ENCODE measurements at regions not wholly inside any gene's neighbourhood (a gene's known extent, or its start where the extent isn't known, plus 50 kb on each side); places are given as distances from the start of the nearest gene placed in this dataset.

DNA sequence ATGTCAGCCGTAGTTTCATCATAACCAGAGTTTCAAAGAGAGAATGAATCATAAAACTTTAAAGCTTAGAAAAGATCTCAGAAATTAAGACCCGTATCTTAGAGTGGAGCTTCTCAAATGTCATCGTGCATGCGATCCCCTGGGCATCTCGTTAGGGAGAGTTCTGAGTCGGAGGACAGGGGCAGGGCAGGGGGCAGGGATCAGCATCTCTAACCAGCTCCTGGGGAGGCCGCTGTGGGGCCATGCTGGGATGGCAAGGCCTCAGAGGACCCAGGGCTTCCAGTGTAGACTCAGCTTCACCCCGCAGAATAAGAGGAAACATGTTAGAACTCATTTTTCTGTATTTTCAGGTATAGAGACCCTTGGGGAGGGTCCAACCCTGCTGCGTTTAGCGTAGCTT is 72.0 kb upstream of the AFDN start:
- WGBS (ENCODE audit: low lambda C conversion rate, missing lambda C conversion rate), result 77% methylated on average over 10 of the region's 10 CpGs
- H3K4me2 ChIP-seq, result no peak overlapping the region
- H3K9me2 ChIP-seq (replicated peaks; ENCODE audit: insufficient read depth), result no peaks in the 10 kb centered on the region
- no peak for TF ChIP-seq CTCF (IDR thresholded peaks at IDR 0.05; ENCODE audit: poor library complexity)
- TF ChIP-seq EZH2 (IDR thresholded peaks at IDR 0.05; ENCODE audit: borderline replicate concordance), result no peak
- TF ChIP-seq EZH2phosphoT487 (IDR thresholded peaks at IDR 0.05; ENCODE audit: low read depth, severe bottlenecking, unreplicated experiment), result no peak
- peaks cover 23% of the 10 kb centered on the region for H3K4me1 ChIP-seq (ENCODE audit: insufficient read depth)
- no peak for DNase-seq (ENCODE audit: low spot score)
- no peak overlapping the region for H3K27ac ChIP-seq
- no peaks in the 10 kb centered on the region for H4K20me1 ChIP-seq (ENCODE audit: insufficient read depth, poor library complexity, severe bottlenecking)
- no peaks in the 10 kb centered on the region for H3K36me3 ChIP-seq (replicated peaks; ENCODE audit: insufficient read depth, low read depth)
- no peaks in the 10 kb centered on the region for H3K9me3 ChIP-seq (ENCODE audit: low read depth)
- no peak overlapping the region for H2AFZ ChIP-seq
- H3K27me3 ChIP-seq, result no peaks in the 10 kb centered on the region
- H3K4me3 ChIP-seq, result no peak overlapping the region
- no peaks in the 10 kb centered on the region for H3K79me2 ChIP-seq

DNA sequence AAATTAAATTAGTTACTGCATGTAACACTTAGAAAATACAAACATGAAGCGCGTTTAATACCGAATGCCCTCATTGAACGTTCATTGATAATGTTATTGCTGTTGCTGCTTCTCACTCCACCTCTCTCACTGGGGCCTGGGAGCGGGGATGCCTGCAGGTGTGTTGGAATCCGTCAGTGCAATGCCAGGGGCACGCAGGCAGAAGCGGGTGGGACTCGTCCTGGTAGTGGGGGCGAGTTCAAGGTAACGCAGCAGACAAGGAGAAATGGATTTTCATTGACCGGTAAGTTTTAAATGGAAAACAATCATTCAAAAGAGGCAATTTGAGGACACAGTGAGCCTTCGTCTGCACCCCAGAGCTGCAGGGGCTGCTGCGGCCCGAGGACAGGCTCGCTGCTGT is 71.2 kb upstream of the AFDN start:
- Histone ChIP-seq H4K20me1 (ENCODE audit: insufficient read depth, poor library complexity, severe bottlenecking) (no peaks in the 10 kb centered on the region), H3K4me3 (no peak overlapping the region), H3K9me2 (replicated peaks; ENCODE audit: insufficient read depth) (no peaks in the 10 kb centered on the region), H3K27me3 (no peaks in the 10 kb centered on the region), H3K9me3 (ENCODE audit: low read depth) (no peaks in the 10 kb centered on the region), H2AFZ (no peak overlapping the region), H3K79me2 (no peaks in the 10 kb centered on the region), H3K36me3 (replicated peaks; ENCODE audit: insufficient read depth, low read depth) (no peaks in the 10 kb centered on the region), H3K4me1 (ENCODE audit: insufficient read depth) (peaks cover 21% of the 10 kb centered on the region), H3K27ac (no peak overlapping the region), H3K4me2 (no peak overlapping the region)
- WGBS (ENCODE audit: low lambda C conversion rate, missing lambda C conversion rate), result 95% methylated on average over 16 of the region's 16 CpGs
- DNase-seq (ENCODE audit: low spot score), result no peak
- TF ChIP-seq EZH2phosphoT487 (IDR thresholded peaks at IDR 0.05; ENCODE audit: low read depth, severe bottlenecking, unreplicated experiment) (no peak), EZH2 (IDR thresholded peaks at IDR 0.05; ENCODE audit: borderline replicate concordance) (no peak)

DNA sequence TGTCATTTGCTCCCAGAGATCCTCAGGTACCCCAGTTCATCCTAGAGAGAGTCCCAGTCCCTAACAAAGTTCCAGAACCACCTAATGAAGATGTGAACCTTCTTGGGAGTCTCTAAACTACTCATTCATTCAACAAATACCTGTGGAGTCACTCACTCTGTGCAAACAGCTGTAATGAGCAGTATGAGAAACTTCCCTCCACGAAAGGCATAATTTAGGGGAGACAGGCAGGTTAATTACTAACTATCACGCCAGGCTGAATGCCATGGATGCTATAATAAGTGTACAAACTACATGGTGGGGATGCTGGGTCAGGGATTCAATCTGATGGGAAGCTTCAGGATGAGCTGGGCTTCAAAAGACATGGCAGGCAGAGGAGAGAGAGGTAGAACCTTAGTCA is 70.1 kb upstream of the AFDN start:
- peaks cover 14% of the 10 kb centered on the region for H3K4me1 ChIP-seq (ENCODE audit: insufficient read depth)
- H3K9me3 ChIP-seq (ENCODE audit: low read depth), result no peaks in the 10 kb centered on the region
- H3K4me2 ChIP-seq, result no peak overlapping the region
- no peak overlapping the region for H3K4me3 ChIP-seq
- H3K79me2 ChIP-seq, result no peaks in the 10 kb centered on the region
- H3K27ac ChIP-seq, result peak overlapping the region; percentile 59
- TF ChIP-seq EZH2 (IDR thresholded peaks at IDR 0.05; ENCODE audit: borderline replicate concordance) (no peak), EZH2phosphoT487 (IDR thresholded peaks at IDR 0.05; ENCODE audit: low read depth, severe bottlenecking, unreplicated experiment) (no peak), CTCF (IDR thresholded peaks at IDR 0.05; ENCODE audit: poor library complexity) (no peak)
- H4K20me1 ChIP-seq (ENCODE audit: insufficient read depth, poor library complexity, severe bottlenecking), result no peaks in the 10 kb centered on the region
- 73% methylated on average over 2 of the region's 2 CpGs for WGBS (ENCODE audit: low lambda C conversion rate, missing lambda C conversion rate)
- DNase-seq (ENCODE audit: low spot score), result no peak
- no peaks in the 10 kb centered on the region for H3K27me3 ChIP-seq
- no peaks in the 10 kb centered on the region for H3K36me3 ChIP-seq (replicated peaks; ENCODE audit: insufficient read depth, low read depth)
- H3K9me2 ChIP-seq (replicated peaks; ENCODE audit: insufficient read depth), result no peaks in the 10 kb centered on the region
- no peak overlapping the region for H2AFZ ChIP-seq

DNA sequence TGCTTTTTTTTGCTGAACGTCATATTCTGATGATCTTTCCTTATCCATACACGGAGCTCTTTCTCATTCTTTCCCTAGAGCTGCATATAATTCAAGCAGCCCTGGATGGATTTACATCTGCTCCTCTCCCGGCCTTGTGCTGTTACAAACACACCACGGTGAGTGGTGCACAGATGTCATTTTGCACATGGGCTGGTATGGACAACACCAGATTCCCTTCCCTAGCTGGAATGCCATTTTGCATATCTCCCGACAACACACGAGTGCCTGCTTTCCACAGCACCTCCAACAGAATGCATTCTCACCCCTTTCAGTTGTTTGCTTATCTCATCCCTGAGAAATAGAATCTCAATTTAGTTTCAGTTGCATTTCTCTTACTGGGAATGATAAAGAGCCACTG is 69.5 kb upstream of the AFDN start:
- Histone ChIP-seq H3K79me2 (no peaks in the 10 kb centered on the region), H3K9me3 (ENCODE audit: low read depth) (no peaks in the 10 kb centered on the region), H3K4me3 (no peak overlapping the region), H3K9me2 (replicated peaks; ENCODE audit: insufficient read depth) (no peaks in the 10 kb centered on the region), H3K4me2 (no peak overlapping the region), H3K27ac (peak overlapping the region; percentile 20), H2AFZ (no peak overlapping the region), H3K27me3 (no peaks in the 10 kb centered on the region), H3K4me1 (ENCODE audit: insufficient read depth) (peaks cover 16% of the 10 kb centered on the region), H3K36me3 (replicated peaks; ENCODE audit: insufficient read depth, low read depth) (no peaks in the 10 kb centered on the region), H4K20me1 (ENCODE audit: insufficient read depth, poor library complexity, severe bottlenecking) (no peaks in the 10 kb centered on the region)
- TF ChIP-seq CTCF (IDR thresholded peaks at IDR 0.05; ENCODE audit: poor library complexity), result no peak
- WGBS (ENCODE audit: low lambda C conversion rate, missing lambda C conversion rate), result 63% methylated on average over 6 of the region's 6 CpGs
- no peak for DNase-seq (ENCODE audit: low spot score)

Measured in hepatocyte (in vitro differentiated cells).